Testis (tissue), 2 donors: ENCODE measurements at regions not wholly inside any gene's neighbourhood (a gene's known extent, or its start where the extent isn't known, plus 50 kb on each side); places are given as distances from the start of the nearest gene placed in this dataset.

Experiments used
- CTCF ChIP-seq, 3 experiments: fragments of 450-650 bp in 2 of 3; fragments of 200-600 bp in 1 of 3; sonication (generic) in 1 of 3; IDR thresholded peaks; one replicate each; pipeline ENCODE4 v1.5.1; 2016 to 2019; ENCODE audit warnings: antibody characterized with exemption in 3 of 3, mild to moderate bottlenecking in 2 of 3, moderate library complexity in 1 of 3
- POLR2A ChIP-seq: fragments of 450-650 bp; IDR thresholded peaks from one replicate; pipeline ENCODE4 v1.6.1; 2017; ENCODE audit warnings: antibody characterized with exemption, mild to moderate bottlenecking, moderate library complexity

DNA sequence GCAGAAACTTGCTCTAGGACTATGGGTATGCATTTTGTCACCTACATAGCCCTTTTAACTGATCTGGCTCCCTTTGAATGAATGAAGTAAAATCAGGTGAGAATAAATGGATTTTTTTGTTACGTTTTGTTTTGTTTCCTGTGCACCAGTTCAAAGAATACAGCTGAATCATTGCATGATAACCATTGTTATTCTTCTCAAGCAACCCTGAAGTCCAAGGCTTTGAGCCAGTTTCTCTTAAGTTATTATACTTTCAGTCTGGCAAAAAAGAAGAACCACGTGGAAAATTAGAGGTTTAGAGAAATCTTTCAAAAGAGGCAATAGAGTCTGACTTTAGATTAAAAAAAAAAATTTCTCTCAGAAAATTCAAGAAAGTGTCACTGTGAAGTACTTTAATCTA lies 398.6 kb upstream of the TECRL start:
- no peak for TF ChIP-seq POLR2A
- TF ChIP-seq CTCF (IDR thresholded peaks at IDR 0.05) = no peak
